SK-N-MC (cell line): ENCODE measurements at regions not wholly inside any gene's neighbourhood (a gene's known extent, or its start where the extent isn't known, plus 50 kb on each side); places are given as distances from the start of the nearest gene placed in this dataset.

Source experiments
- EZH2 ChIP-seq: fragments of 200-600 bp; sonication (generic); IDR thresholded peaks from one replicate; pipeline ENCODE4 v1.6.1; 2017; ENCODE audit warnings: antibody characterized with exemption
- FOXP2 ChIP-seq: optimal IDR thresholded peaks from 2 replicates; pipeline ENCODE3; 2011; ENCODE audit warnings: mild to moderate bottlenecking, moderate library complexity; ENCODE audit not compliant: insufficient read depth; ENCODE audit errors: extremely low read length, control extremely low read depth
- POLR2AphosphoS5 ChIP-seq: IDR thresholded peaks from 2 replicates; pipeline ENCODE4 v1.6.1; 2012; ENCODE audit warnings: mild to moderate bottlenecking, low read depth, low read length, borderline replicate concordance

- no peak for TF ChIP-seq EZH2
- no peak for TF ChIP-seq POLR2AphosphoS5
- TF ChIP-seq FOXP2: no peak
Observed at GRCh38 chrX:131901546-131901945, 121.6 kb upstream of the STK26 start.
